ENCODE measurements at regions not wholly inside any gene's neighbourhood (a gene's known extent, or its start where the extent isn't known, plus 50 kb on each side); places are given as distances from the start of the nearest gene placed in this dataset.
"Not testable (repeated sequence)": the region's sequence is repeated elsewhere in the genome, so short reads cannot be mapped to it uniquely, and the experiment has no call there.

DNA sequence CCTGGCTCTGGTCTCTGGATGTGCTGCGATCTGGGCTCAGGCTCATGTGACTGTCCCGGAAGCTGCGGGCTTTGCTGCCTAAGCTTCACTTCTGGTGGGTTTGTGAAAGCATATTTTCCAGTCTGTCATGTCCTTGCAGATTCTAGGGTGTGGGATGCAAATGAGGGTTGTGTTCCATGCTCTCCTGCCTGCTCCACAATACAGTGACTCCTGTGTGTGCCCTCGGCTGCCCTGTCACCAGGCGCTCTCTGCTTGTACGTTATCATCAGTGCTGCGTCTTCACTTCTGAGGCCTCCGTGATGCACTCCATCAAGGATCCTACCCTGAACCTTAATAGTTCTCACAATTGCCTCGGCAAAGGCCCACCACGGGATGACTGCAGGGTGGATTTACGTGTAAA is 84.2 kb downstream of the TTLL2 start:
- DNase-seq = no peak

DNA sequence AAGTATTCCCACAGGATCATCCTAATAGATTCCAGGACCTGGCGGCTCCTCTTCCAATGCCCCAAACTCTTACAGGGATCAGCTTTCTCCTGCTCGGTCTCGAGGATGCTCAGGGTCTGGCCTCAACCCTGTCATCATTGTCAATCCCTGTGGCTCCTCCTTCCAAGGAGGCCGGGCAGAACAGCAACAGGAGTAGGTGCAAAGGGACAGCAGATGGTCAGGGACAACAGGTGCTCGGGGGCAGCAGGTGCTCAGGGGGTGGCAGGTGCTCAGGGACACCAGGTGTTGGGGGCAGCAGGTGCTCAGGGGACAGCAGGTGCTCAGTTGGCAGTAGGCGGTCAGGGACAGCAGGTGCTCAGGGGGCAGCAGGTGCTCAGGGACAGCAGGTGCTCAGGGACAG is 84.8 kb downstream of the TTLL2 start:
- no peak for DNase-seq

DNA sequence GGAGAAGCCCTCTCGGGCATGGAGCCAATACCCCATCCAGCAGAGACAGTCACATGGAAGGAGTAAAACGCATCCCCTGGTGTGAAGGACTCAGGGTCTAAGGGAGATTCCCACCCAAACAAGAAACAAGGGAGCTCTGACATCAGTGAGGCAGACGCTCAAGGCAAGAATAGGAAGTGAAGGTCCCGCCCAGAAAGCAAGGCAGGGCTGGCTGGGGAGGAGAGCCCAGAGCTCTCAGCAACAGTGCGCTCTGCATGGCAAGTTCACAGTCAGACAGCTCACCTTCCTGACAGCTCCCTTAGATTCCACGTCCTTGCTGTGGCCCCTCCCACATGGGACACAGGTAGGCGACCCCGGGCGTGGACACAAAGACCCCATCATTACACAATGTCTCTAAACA is 85.6 kb downstream of the TTLL2 start:
- DNase-seq = no peak

DNA sequence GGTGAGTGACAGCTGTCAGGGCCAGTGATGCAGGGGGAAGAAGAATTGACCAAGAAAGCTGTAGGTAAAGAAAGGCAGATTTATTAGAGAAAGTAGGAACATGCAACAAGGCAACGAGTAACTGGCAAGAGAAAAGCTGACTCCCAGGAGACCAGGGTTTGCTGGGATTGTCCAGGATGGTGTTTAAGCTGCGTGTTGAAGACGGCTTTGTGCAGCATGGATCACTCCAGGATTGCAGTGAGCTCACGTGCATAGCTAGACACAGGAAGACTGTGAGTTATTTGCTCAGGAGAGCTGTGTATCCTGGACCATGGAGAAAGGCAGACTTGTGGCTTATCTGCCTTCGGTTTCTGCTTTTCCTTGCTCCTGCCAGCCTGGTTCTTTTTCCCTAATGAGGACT is 87.6 kb downstream of the TTLL2 start:
- DNase-seq = no peak

DNA sequence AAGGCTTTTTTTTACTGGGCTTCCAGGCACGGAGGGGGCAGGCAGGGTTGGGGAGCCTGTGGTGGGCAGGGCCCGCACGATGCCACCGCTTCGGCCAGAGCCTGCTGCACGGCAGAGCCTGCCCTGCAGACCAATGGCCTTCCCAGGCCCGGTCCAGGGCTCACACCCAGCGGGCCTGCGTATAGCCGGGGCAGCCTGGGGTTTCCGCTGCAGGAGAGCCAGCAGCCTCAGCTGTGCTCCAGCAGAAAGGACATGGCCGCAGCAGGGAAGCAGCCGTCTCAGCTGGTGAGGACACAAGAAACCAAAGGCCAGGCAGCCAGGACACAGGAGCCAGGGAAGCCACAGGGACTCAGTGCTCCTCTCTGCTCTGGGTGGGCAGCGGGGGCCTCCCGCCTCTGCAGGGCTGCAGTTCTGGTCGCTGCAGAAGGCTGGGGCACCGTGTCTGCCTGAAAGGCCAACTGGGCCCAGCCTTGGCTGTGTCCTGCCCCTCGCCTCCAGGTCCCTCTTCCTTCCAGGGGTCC is 90.6 kb downstream of the TTLL2 start:
- no peak for DNase-seq

DNA sequence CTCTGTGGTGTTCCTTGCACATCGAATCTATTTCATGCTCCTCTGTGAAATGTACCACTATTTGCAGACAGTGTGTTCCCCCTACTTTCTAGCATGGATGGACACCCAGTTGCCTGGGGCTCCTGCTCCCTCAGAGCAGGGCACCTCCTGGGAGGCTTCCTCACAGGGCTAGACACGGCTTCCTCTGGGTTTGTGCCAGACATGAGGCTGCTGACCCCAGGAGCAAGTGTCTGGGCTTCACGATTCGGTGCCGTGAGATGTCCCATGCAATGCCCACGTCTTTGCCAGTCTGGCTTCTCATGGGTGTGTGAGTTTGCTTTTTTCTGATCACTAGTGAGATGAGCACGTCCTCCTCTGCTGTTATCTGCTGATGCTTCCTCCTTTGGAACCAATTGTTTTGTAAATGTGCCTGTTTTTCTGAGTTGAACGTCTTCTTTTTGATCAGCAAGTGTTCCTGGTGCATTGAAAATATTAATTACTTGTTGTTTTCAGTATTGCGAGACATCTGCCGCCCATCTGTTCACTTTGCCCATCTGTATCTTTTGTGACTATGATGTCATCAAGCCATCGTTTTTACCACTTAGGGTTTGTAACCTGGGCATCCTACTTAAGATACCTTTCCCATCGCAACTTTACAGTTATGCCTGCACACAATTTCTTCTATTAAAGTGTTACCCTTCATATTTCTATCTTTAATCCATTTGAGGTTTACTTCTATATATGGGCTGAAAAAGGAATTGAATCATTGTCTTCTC is 92.0 kb downstream of the TTLL2 start:
- DNase-seq = no peak

DNA sequence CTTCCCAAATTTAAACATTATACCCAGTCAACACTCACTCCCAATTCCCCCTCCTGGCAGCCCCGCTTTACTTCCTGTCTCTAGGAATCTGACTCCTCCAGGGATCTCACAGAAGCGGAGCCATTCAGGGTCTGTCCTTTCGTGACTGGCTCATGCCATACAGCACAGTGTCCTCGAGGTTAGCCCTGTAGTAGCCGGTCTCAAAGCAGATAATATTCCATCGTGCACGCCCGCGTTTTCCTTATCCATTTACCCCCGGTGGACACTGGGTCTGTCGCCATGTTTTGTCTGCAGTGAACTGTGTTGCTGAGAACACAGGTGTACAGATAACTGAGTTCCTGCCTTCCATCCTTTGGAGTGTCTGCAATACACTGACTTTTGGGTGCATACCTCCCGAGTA is 95.3 kb downstream of the TTLL2 start:
- no peak for DNase-seq

DNA sequence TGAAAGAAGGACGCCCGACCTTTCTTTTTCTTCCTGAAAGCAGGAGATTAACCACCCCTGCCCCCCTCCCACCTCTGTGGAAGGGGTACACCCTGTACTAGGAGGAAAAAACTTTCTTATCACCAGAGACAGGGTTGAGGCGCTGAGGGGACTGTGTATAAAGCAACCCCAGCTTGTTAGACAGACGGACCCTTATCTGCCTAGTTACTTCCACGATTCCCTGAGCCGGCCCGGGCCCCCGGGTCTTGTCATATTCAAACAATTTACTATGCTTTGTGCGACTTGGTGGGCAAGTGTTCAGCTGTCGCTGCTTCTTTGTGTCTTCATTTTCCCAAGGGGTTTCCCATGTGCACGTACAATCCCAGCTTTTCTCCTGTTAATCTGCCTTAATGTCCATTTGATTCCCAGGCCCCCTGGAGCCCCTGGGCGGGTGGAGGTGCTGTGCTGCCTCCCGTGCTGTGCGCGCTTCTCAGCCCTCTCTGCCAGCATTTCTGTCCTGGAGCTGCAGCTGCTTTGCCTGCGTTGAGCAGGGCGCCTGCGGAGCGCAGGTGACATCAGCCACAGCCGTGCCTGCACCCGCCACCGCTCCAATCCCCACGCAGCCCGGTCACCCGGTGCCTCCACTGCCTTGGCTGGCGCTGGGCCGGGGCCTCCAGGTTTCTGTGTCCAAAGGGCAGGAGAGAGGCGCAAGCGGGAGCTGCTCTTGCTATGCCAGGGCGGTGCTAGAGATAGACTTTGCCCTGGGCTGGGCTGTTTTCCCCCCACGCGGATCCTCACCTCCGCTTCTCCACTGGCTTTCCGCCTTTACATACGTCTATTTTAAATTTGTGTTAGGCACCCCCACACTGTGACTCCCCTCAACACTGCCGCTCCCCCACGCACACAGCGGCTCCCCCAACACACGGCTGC is 96.2 kb downstream of the TTLL2 start:
- no peak for DNase-seq

DNA sequence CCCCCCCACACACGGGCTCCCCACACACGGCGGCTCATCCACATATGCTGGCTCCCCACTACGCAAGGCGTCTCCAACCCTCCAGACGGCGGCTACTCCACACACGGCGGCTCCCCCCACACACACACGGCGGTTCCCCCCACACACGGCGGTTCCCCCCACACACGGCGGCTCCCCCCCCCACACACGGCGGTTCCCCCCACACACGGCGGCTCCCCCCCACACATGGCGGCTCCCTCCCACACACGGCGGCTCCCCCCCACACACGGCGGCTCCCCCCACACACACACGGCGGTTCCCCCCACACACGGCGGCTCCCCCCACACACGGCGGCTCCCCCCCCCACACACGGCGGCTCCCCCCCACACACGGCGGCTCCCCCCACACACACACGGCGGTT is 97.1 kb downstream of the TTLL2 start:
- DNase-seq = not testable (repeated sequence)

DNA sequence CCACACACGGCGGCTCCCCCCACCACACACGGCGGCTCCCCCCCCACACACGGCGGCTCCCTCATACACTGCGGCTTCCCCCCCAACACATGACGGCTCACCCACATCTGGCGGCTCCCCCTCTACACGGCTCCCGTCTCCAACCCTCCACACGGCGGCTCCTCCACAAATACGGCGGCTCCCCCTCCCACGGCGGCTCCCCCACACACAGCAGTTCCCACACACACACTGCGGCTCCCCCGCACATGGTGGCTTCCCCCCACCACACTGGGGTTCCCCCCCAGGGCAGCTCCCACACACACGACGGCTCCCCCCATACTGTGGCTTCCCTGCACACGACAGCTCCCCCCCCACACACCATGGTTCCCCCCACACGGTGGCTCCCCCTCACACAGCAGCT is 98.0 kb downstream of the TTLL2 start:
- no peak for DNase-seq

DNA sequence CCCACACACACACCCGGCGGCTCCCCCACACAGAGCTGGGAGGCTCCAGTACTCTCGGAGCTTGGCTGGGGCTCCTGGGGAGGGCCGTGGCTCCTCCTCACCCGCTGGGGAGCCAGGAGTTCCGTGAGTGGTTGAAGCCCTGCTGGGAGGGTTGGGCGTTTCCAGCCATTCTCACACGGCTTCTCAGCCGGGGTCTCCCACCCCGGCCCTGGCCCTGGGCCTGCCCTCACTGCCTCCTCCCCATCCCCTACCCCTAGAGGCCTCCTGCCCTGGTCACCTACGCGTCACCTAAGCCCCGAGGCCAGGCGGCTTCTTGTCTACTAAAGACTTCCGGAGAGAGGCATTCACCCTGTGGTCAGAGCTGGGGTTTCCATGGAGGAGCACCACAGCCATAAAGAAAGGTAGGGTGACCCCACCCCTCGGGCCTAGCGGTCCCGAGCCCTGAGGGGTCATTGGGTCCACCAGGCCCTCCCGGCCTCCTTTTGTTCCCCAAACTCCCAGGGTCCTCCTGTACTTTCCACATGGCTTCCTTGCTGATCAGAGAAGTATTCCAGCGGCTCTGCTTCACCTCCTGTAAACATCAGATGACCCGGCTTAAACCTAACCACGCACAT is 99.3 kb downstream of the TTLL2 start:
- DNase-seq = no peak

DNA sequence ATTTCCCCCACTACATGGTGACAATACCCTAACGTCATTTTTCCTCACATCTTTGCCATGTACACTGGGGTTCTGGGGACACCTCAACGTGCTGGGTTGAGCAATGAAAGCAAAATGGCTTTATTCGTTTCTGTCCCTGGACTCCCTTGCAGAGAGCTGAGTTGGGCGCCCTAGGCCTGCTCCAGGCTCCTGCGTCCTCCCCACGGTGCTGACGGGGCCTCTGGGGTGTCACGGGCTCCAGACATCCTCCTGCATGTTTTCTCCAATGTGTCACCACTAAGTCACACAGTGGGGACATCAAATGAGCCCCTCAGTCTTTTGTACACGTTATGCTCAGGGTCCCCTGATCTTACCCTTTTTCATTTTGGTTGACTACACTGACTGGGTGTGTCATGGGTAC is 99.8 kb downstream of the TTLL2 start:
- DNase-seq = no peak

DNA sequence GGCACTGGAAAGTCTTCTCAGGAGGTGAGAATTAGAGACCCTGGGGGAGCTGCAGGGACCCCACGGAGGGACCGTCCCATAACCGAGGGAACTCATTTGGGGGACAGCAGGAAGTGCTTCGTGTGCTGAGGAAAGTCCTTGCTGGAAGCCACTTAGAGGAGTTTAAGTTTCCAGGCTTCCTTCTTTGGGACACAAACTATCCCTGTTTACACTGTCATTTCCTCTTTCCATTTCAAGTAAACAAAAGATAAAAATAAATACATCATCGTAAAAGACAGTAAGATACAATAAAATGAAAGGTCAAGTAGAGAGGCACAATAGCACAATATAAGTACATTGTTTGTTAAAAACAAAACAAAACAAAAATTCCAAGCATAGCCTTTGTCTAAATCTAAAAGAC is 101.2 kb downstream of the TTLL2 start:
- no peak for DNase-seq

DNA sequence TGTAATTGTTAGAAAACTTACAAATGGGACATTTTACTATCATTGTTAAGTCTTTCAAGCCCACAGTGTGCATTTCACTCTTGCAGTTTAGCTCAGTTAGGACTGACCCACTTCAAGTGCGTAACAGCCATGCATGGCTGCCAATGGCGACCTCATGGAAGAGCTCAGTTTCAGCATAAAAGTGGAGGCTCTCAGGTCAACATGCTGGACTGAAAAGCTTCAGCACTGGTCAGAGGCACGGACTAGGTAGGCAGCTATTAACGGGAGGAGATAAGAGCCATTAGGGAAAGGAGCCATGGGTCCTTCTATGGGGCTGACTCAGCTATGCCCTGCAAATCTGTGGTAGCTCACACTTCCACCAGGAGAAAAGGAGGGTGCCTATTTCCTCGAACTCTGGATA is 101.8 kb downstream of the TTLL2 start:
- no peak for DNase-seq

DNA sequence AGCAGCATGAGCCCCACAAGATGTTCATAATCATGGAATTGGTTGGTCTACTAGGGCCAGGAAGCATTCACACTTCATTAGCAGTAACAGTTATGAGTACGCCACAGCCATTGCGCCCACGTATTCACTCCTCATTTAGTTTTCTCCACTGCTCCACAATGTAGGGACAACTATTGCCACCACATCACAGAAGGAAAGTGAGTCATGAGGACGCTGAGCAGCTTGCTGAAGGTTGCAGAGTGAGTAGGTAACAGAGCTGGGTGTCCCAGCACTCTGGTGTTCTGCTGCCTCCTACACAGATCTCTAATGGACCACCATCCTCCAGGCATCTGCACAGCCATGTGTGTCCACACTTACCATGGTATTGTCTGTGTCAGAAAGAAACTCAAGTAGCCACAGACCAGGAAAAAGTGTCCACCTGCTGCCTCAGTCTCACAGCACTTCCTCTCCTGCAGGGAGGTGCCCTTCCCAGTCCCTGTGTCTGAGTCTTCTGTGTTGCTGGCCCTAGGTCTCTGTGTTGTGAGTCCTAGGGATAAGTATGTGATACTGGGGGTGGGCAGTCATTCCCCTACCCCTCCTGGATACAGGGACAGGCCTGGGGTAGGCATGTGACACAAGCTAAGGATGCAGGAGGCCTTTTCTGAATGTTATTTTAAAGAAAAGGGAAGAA is 103.9 kb downstream of the TTLL2 start:
- no peak for DNase-seq

DNA sequence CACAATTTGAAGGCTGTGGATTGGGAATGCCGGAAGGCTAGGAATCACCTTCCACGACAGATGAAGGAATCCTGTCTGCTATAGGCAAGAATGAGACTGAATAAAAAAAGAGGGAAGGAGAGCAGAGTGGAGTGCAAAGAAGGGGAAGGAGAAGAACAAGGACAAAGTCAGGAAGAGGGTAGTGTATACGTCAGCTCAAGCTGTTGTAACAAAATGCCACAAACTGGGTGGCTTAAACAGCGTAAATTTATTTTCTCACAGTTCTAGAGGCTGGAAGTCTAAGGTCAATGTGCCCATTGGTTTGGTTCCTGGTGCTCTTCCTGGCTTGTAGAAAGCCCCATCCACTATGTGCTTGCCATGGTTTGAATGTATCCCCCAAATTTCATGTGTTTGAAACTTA is 104.5 kb downstream of the TTLL2 start:
- no peak for DNase-seq

DNA sequence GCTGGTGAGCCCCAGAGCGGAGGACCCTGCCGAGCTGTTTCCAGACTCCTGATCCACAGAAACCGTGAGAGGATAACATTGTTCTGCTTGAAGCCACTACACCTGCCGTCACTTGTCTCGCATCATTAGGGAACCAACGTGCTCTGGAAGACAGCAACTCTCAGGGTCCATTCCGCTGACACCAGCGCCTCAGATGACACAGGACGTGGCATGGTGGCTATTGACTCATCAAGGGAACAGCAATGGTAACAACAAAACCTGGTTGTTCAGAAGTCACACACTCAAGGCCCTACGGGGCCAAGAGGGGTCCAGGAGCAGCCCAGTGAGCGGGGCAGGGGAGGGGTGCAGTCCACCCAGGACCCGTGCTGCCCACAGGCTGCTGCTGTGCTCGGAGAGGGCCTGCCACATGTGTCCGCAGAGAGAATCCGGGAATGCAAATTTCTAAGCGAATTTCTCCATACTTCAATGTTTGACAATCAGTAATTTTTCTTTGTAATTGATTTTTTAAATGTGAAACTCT is 110.4 kb downstream of the TTLL2 start:
- no peak for DNase-seq

DNA sequence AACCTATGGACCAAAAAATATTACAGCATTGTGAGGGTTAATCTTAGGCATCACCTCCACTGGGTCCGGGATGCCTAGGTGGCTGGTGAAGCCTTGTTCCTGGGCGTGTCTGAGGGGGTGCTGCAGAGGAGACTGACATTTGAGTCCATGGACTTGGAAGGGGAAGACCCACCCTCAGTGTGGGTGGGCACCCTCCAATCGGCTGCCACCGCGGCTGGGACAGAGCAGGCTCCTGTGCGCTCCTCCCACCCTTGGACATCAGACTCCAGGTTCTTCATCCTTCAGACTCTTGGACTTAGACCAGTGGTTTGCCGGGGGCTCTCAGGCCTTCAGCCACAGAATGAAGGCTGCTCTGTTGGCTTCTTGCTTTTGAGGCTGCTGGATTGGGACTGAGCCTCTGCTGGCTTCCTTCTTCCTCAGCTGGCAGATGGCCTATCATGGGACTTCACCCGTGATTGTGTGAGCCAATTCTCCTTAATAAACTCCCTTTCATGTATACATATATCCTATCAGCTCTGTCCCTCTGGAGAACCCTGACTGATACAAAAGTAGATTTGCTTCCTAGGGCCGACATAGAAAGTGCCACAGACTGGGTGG is 113.1 kb downstream of the TTLL2 start:
- no peak for DNase-seq

DNA sequence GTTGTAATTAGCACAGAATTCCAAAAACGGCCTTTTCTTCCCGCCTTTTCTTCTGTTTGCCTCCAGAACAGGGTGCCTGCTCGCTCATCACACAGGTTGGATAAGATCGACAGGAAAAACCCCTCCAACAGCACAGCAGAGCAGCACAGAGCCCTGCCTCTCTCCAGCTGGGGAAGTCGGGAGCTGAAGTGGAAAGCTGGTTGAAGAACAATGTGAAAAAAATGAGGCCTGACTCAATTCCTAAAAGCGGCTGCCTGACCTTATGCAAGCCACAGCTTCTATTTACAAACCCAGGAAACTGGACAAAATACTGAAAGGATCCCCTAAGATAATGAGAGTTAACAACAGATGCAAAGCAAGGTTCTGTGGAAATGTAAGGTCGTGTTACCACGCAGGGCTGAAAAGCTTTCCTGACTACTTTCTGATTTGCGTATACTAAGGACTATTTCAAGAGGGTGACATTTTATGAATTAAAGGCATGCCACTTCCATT is 116.9 kb downstream of the TTLL2 start:
- DNase-seq = no peak

DNA sequence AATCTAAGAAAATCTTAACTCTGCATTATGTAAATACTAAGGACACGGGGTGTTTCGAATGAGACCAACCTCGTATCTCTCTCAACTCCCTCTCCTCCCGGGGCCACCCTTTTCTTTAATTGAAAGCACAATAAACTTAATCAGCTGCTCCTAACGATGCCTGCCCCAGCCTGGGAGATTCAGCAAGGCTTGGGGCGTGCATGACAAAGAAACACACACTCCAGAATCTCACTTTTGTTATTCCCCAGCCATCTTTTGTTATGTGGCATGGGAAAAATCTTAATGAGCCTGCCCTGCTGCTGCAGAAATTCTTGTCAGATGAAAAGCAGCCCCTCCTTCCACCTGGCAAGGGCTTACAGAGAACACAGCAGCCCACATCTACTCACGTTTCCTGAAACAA is 117.4 kb downstream of the TTLL2 start:
- DNase-seq = no peak

DNA sequence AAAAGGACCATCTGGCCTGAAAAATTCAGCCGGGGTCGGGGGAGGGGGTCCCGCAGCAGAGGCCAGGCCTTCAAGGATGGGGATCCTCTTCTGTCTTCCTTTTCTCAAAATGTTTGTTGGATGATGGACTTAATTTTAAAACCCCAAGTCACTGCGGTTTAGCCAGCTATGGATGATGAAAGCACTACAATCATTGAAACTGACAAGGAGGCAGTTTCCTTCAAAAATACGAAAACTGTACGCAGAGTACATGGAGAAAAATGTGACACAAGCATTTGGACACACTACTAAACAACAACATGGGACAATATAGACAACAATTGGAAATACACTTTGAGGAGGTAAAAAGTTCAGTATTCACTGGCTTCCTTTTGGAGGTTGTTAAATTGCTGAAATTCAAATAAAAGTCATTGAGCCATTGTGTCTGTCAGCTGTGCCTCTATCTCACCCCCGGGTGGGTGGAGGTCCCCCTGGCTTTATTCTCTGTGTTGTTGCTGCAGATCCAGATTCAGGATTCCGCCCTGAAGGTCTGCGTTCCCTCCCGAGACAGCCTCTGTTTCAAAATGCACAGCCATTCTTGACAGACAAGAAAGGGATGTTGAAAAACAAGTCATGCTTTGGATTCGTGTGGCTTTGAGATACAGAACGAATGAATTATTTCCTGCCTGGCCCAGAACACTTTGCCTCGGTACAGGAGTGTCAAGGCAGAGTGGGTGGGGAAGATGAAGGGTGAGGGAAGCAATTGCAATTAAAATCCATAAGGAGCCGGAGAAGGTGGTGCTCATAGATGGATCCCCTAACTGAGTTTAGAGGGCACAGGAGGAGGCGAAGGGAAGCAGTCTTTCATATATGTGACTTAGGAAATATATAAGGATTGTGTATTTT is 118.2 kb downstream of the TTLL2 start:
- no peak for DNase-seq
